Choroid plexus epithelial cell (primary cell): ENCODE measurements at regions not wholly inside any gene's neighbourhood (a gene's known extent, or its start where the extent isn't known, plus 50 kb on each side); places are given as distances from the start of the nearest gene placed in this dataset.
A peak's percentile ranks its signal among the peaks of the same experiment; 100 is the strongest.
"Not testable (repeated sequence)": the region's sequence is repeated elsewhere in the genome, so short reads cannot be mapped to it uniquely, and the experiment has no call there.

Experiments used
- DNase-seq: peaks from one replicate; pipeline ENCODE4 v3.0.0-alpha.2; 2010; ENCODE audit warnings: low read depth
- H3K4me3 ChIP-seq: 2 replicates; pipeline ENCODE4 v1.5.1; 2011; ENCODE audit warnings: low read depth, mild to moderate bottlenecking, control low read depth, low read length, moderate library complexity

DNA sequence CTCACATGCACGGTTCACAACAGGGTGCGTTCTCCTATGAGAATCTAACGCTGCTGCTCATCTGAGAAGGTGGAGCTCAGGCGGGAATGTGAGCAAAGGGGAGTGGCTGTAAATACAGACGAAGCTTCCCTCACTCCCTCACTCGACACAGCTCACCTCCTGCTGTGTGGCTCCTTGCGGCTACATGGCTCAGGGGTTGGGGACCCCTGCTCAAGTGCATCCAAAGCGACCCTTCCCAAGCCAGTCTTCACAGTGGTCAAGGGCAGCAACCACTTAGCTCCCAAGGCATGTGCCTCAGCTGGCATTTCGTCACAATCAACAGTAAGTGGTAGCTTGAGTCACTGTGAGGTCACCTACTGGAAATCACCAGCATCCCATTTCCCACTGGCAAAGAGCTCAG, 64.6 kb upstream of the SCGB1C2 start:
- peak; percentile 10 for DNase-seq

More for the DNA sequence above, 64.6 kb upstream of the SCGB1C2 start:
- not testable (repeated sequence) for H3K4me3 ChIP-seq
